GM06990 (cell line): ENCODE measurements at regions not wholly inside any gene's neighbourhood (a gene's known extent, or its start where the extent isn't known, plus 50 kb on each side); places are given as distances from the start of the nearest gene placed in this dataset.

ENCODE experiments used
- DNase-seq: peaks from one replicate; pipeline ENCODE4 v3.0.0-alpha.2; 2011; ENCODE audit not compliant: insufficient read length; ENCODE audit errors: extremely low read depth
- H3K27me3 ChIP-seq: replicated peaks from 2 replicates; pipeline ENCODE4 v1.6.0; 2011; ENCODE audit warnings: low read length; ENCODE audit not compliant: control insufficient read depth, insufficient read depth
- H3K36me3 ChIP-seq: 2 replicates; pipeline ENCODE4 v1.5.1; 2011; ENCODE audit warnings: low read length; ENCODE audit not compliant: control insufficient read depth, insufficient read depth
- H3K4me3 ChIP-seq: replicated peaks from 2 replicates; pipeline ENCODE4 v1.5.1; 2011; ENCODE audit warnings: low read depth, mild to moderate bottlenecking, control low read depth, low read length
- TF ChIP-seq, protein P1 (sequence below): IDR thresholded peaks from 2 replicates; pipeline ENCODE4 v1.5.1; 2011; ENCODE audit warnings: low read length, control low read depth, mild to moderate bottlenecking, inconsistent platforms; ENCODE audit not compliant: insufficient read depth, poor library complexity, severe bottlenecking

DNA sequence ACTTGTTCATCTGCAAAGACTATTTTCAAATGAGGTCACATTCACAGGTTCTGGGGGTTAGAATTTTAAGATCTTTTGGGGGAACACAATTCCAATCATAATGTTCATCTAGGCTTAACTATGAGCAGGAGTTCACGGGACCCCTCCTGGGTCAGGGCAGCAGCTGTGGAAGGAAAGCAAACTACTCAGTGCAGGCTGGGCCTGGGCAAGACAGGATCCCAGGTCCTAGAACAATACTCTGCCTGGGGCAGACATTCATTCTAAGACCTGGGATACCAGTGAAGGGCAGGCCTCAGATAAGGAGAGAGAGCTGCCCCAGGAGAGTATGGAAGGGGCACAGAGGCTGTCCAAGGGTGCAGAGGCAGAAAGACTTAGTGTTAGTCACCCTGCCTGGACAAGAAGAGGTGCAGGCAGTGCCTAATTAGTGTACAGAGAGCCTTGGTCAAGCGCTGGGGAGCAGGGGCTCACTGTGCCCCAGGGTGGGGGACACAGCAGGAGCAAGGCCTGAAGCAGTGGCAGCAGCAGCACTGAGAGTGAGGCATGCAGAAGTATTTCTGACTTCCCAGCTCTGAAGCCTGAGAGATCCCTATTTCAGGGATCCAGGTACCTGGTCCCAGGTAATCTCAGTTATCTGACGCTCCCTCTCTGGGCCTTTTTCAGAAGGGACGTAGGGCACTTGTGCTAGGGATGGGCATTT lies 123.0 kb upstream of the MAMLD1 start:
- TF ChIP-seq, protein P1, sequence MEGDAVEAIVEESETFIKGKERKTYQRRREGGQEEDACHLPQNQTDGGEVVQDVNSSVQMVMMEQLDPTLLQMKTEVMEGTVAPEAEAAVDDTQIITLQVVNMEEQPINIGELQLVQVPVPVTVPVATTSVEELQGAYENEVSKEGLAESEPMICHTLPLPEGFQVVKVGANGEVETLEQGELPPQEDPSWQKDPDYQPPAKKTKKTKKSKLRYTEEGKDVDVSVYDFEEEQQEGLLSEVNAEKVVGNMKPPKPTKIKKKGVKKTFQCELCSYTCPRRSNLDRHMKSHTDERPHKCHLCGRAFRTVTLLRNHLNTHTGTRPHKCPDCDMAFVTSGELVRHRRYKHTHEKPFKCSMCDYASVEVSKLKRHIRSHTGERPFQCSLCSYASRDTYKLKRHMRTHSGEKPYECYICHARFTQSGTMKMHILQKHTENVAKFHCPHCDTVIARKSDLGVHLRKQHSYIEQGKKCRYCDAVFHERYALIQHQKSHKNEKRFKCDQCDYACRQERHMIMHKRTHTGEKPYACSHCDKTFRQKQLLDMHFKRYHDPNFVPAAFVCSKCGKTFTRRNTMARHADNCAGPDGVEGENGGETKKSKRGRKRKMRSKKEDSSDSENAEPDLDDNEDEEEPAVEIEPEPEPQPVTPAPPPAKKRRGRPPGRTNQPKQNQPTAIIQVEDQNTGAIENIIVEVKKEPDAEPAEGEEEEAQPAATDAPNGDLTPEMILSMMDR: no peak
- Histone ChIP-seq H3K27me3 (no peaks in the 10 kb centered on the region; the same call in 1 of the 2 replicates), H3K4me3 (no peak overlapping the region), H3K36me3 (no peaks in the 10 kb centered on the region)
- DNase-seq: no peak

DNA sequence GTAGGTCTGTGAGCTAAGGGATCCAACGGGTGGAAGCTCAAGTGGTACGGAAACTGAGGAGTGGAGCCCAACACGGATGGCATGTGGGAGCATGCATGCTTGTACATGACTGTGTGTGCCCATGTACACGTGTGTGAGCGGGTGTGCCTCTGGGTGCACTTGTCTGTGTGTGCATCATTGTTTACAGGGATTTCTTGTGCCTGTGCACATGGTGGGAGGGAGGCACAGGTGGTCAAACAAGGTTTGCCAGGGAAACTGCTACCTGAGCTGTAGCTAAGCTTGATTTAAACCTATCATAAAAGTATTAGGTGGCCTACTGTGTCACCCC lies 122.5 kb upstream of the MAMLD1 start:
- Histone ChIP-seq H3K4me3 (no peak overlapping the region), H3K36me3 (no peaks in the 10 kb centered on the region), H3K27me3 (no peaks in the 10 kb centered on the region; the same call in 1 of the 2 replicates)
- TF ChIP-seq, protein P1: no peak
- DNase-seq: no peak

DNA sequence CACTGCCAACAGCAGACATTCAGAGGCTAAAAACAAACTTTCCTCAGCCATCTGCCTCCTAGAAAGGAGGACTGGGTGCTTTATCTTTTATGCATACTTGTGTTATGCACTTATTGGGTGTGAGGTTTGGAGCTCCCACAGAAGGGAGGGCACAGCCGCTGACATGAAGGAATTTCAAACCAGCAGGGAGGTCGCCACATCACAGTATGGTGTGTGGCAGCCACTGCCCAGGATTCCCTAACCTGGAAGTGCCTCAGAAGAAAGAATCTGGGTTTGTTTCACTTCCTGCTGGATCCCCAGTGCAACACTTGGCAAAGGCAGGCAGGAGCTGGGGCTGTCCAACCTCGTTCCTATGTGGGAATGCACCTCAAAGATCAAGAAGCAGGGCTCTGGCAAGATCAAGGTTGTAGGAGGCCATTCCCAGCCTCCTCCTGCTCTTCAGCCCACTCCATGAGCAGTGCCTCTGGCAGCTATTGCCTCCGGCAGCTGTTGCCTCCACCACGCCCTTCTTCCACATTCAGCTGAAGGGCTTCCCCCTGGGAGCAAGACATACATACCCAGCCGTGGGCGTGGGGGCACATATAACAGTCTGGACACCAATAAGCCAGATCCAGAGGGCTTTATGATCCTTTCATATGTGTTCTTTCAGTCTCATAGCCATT lies 109.0 kb upstream of the MAMLD1 start:
- Histone ChIP-seq H3K27me3 (no peaks in the 10 kb centered on the region; the same call in 1 of the 2 replicates), H3K4me3 (no peak overlapping the region), H3K36me3 (no peaks in the 10 kb centered on the region)
- no peak for DNase-seq
- TF ChIP-seq, protein P1: no peak

DNA sequence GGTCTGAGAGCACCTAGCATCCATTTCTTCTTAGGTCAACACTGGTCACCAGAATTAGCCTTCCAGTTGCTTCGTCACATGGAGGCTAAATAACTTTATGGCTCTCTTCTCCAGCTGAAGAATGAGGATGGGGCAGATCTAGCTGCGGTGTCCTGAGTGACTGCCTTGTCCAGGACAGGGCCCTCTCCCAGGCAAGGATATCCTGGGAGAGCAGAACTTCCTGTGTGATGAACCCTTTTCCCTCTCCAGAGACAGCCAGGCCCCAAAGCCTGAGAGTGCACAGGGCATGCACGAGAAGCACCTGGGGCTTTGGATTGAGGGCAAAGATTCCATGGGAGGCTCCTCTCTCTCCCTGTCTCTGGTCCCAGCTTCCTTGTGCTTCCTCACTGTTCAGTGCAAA lies 108.2 kb upstream of the MAMLD1 start:
- Histone ChIP-seq H3K4me3 (no peak overlapping the region), H3K27me3 (no peaks in the 10 kb centered on the region; the same call in 1 of the 2 replicates), H3K36me3 (no peaks in the 10 kb centered on the region)
- DNase-seq: no peak
- TF ChIP-seq, protein P1: no peak

DNA sequence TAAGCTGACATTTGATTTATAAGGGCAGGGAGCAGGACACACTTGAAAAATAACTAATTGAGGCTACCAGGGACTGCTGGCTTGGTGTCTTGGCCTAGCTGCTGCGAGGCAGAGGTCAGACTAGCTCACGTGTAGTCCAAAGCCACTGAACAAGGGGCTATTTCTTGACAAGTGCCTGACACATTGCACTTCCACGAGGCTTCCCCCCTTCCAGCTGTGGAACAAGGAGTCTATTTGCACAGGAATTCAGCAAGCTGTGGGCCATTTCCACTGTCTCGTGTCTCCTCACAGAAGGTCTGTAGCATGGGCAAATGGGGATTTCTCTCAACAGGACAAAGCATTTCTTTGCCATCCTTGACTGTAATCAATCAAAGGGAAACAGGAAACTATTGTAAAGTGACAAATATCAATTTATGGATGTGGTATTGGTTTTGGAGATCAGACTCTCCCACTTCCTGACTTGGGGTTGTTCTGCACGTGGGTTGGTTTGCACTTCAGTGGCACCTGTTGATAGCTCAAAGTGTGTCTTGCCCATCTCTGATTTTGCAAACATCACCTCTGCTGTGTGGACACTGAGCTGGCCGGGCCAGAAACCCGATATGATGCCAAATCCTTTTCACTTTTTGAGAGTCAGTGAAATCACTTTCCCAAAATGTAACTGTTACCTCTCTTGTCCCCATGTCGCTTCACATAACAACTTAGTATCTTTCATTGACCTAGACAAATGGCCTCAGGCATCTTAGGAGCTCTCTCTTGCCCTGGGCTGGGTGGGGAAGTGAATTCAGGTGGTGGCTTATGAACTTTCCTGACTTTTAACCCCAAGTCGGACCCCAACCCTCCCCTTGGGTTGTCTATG lies 107.4 kb upstream of the MAMLD1 start:
- Histone ChIP-seq H3K27me3 (no peaks in the 10 kb centered on the region; the same call in 1 of the 2 replicates), H3K36me3 (no peaks in the 10 kb centered on the region), H3K4me3 (no peak overlapping the region)
- no peak for DNase-seq
- TF ChIP-seq, protein P1: no peak
